Anterior cingulate cortex (tissue), 58 donors: ENCODE measurements at regions not wholly inside any gene's neighbourhood (a gene's known extent, or its start where the extent isn't known, plus 50 kb on each side); places are given as distances from the start of the nearest gene placed in this dataset.

Experiments
- DNase-seq, 58 donors: peaks; one replicate each; lab custom pipeline; 2025; lab: John Stamatoyannopoulos, UW

DNA sequence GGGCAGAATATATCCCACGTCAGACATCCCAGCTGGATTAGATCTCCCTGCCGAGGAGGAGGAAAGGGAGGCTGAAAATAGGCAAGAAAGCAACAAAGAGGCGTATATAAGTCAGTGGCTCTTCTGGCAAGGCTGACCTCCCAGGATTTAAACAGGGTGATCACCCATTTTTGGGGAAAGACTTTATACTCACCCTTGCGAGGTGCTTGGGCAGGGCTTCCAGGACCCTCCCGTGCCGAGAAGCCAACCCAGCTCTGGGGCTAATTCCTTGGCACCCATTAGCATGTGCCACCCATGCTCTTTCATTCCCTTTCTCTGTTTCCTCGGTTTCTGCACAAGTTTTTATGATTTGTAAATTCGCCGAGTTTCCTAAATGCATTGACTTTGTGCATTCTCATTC lies 230.2 kb upstream of the IRX2 start:
- no peak for DNase-seq

DNA sequence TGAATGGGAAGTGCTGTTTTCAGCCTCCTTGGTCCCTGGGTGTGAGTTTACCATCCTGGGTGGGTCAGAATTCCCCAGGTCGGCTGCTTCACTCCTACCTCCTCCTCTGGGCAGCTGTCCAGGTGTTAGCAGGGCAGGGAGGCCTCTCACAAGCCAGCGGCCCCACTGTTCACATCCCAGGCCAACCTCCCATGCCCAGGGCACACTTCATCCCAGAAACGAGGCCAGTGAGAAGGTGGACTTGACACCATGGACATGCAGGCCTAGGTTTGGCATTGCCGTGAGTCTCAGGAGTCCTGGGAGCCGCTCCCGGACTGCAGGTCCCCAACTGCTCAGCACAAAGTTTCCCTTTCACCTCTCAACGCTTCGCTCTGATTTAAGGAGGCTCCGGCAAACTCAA lies 229.6 kb upstream of the IRX2 start:
- no peak for DNase-seq

DNA sequence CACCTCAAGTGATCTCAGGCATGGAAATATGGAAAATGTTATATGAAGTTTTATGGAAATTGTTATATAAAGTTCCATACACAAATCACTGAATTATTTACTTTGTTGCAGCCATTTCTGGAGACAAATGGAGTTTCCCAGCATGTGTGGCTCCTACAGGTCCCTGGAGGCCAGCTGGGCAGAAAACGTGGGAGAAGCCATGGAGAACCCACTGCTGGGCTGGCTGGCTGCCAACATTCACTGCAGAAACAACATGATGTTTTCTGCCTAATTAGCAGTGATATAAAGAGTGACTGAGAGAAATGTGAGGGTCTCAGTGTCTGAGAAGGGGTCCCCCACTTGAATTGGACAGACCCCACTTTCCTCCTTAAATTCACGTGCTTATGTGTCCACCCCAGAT lies 208.8 kb upstream of the IRX2 start:
- no peak for DNase-seq

DNA sequence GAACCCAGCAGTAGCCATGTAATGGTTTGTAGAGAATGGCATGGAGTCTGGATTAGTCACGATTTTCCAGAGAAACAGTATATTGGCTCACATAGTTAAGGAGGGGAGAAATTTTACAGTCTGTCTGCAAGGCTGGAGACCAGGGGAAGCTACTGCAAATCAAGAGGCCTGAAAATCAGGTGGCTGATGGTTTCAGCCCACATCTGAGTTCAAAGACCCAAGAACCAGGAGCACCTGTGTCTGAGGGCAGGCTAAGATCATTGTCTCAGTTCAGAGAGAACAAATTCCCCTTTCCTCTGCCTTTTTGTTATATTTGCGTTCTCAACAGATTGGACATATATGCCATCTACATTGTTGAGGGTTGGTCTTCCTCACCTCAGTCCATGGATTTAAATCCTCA lies 207.5 kb upstream of the IRX2 start:
- DNase-seq, result no peak

DNA sequence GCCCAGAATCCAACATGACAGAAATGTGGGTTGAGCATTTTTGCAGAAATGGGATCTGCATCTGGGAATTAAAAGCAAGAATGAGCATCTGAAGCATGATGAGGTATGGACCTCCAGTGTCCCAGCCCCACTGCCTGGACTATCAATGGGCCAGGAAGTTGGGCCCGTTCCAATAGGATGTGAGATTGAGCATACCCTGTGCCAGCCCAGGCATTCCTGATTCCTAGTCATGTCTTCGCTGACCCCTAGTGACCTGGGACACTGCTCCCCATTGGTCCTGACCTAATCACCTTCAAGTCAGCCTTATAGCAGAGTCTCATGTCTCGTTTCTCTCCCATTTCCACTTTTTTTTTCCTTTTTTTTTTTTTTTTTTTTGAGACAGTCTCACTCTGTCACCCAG lies 197.4 kb upstream of the IRX2 start:
- no peak for DNase-seq

DNA sequence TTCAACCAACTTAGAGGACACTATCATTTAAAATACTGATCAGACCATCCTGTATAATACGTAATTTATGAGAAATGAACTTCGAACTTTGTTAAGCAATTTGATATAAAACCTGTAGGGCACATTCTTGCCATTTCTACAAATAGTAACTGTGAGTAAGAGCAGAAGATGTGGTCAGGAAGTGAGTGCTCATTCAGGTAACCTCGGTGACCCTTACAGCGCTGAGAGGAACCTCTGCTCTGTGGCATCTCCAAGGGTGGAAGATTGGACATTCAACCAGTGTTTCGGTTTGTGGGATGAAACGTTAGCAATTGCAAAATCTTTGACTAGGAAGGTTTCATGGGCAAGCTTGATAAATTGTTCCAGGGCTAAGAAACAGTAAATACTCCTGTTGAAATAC lies 194.8 kb upstream of the IRX2 start:
- DNase-seq, result no peak

DNA sequence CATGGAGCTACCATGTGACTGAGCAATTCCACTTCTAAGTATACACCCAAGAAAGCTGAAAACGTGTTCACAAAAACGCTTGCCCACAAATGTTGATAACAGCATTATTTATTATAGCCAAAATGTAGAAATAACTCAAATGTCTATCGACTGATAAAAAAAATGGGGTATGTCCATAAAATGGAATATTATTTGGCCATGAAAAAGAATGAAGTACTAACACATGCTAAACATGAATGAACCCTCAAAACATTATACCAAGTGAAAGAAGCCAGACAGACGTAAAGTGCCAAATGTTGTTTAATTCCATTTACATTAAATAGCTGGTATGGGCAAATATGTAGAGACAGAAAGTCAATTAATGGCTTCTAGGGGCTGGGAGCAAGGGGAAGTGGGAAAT lies 184.9 kb upstream of the IRX2 start:
- DNase-seq, result no peak

DNA sequence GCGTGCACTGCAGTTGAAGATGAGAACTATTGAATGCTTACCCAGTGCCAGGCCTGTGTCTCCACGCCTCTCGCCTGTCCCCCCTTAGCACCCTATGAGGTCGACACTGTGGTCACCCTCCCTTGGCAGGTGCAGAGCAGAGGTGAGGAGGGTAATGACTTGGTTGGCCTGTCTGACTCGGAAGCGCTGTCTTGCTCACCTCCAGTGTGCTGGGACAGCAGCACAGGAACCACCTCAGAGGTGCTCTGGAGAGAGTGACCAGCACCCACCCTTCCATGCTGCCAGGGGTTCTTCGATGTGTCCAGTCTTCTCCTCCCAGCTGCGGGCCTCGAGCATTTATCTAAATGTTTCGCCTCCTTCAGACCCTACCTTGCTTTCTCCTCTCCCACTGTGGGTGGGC lies 178.3 kb upstream of the IRX2 start:
- DNase-seq, result no peak

DNA sequence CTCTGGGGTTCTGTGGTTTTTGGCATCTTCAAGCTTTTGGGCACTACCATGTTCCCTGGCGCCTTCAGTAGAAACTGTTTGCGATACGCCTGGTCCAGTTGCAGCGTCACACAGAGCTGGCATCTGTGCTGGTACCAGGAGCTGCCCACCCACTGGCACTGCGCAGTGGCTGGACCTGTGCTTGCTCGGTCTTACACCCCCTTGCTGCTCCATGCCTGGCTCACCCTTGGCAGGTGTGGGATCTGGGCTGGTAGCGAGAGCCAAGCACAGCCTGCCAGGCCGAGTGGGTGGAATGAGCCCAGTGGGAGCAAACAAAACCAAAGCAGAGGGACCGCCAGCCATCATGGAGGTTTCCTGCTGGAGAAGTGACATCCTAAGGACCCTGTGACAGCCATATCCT lies 170.2 kb upstream of the IRX2 start:
- DNase-seq, result no peak

DNA sequence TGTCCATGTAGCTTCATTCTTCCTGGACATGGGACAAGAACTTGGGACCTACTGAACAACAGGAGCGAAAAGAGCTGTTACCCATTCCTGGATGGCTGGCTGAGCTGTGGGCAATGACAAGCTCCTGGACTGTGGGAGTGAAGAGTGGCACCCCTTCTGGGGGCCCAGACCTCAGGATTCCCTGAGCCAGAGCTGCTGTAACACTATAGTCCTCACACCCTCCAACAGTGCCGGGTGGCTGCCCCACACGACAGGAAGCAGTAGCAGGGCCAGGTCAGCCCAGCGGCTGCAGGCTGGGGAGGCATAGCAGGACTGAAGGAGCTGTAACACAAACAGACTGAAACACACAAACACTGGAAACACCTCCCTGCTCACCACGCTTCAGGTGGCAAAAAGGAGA lies 169.7 kb upstream of the IRX2 start:
- DNase-seq, result no peak

DNA sequence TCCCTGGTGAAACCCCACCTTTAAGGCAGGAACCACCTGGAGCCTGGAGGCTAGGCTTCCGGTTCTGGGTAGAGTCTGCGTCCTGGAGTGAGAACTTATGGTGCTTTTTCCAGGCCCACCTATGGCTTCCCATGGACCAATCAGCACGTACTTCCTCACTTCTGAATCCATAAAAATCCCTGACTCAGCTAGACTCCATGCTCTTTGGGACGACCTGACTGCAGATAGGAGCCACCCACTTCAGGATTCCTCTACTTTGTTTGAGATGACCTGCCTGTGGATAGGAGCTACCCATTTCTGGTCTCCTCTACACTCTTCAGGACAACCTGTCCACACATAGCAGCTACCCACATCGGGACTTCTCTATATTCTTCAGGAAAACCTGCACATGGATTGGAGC lies 168.8 kb upstream of the IRX2 start:
- DNase-seq, result no peak

DNA sequence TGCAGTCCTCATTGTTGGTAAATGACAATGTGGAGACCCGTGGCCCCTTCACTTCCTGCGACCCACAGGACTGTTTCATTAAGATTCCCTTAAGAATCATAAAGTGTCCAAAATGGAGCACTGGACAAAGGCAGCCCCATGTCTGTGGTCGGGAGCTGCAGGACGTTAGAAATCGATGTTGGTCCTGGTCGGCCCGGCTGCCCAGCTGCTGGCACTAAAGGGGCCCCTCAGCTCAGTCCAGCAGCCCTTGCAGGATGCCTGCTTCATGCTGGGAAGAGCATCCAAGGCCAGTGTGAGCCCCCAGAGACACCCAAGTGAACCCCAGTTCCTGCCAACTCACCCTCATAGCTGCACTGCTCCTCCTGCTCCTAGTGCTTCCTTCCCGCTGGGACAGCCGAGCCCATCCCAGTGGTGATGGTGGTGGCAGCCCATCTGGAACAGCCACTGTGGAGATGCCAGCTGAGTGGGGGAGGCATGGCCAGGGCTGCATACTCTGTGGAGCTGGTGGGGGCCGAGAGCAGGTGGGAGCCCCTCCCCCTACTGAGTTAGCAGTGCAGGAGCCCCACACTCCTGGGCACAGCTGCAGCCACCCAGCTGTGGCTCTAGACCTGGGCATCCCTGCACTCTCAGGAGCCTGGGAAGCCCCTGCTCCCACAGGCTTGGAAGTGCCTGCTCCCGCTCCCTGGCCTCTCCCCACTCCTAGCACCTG lies 168.0 kb upstream of the IRX2 start:
- no peak for DNase-seq

DNA sequence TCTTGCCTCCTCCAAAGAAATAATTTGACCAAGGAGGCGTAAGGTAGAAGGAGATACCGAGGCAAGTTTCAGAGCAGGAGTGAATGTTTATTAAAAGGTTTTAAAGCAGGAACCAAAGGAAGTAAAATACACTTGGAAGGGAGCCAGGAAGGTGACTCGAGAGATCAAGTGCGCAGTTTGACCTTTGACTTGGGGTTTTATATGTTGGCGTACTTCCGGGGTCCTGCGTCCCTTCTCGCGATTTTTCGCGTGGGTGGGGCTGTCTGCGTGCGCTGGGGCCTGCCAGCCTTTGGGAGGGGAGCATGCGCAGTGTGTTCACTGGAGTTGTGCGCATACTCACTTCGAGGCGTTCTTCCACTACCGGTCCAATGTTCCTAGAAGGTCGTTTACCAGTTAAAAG lies 166.0 kb upstream of the IRX2 start:
- no peak for DNase-seq

DNA sequence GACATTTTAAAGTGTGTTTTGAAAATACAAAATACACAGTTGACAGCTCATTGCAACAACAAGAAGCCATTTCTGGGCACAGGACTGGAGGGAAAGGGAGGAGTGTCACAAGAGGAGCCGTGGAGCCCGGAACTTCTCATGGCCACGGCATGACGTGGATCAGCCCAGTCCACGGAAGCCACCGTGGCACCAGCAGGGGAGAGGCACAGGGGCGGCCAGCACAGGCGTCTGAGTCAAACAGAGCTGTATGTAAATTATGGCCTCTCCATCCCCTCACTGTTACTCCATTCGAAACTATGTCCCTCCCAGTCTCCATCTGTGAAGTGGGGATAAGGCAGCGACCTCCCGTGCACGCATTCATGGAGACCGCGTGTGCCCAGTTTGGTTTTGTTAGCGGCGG lies 165.6 kb upstream of the IRX2 start:
- no peak for DNase-seq

DNA sequence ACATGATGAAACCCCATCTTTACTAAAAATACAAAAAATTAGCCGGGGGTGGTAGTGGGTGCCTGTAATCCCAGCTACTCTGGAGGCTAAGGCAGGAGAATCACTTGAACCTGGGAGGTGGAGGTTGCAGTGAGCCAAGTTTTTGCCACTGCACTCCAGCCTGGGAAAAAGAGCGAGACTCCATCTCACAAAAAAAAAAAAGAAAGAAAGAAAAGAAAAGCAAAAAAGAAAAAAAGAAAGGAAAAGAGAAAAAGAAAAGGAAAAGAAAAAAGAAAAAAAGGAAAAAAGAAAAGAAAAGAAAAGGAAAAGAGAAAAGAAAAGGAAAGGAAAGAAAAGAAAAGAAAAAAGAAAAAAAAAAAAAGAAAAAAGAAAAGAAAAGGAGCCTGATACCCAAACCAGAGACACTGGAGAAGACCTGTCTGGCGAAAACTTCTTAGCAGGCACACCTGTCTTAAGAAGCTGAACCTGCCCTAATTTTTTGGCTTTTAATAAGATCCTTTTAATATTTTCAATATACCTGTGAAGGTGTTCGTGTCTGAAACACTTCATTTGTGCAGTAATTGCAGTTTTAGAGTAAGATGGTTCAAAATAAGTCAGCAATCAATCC lies 164.7 kb upstream of the IRX2 start:
- DNase-seq, result no peak

DNA sequence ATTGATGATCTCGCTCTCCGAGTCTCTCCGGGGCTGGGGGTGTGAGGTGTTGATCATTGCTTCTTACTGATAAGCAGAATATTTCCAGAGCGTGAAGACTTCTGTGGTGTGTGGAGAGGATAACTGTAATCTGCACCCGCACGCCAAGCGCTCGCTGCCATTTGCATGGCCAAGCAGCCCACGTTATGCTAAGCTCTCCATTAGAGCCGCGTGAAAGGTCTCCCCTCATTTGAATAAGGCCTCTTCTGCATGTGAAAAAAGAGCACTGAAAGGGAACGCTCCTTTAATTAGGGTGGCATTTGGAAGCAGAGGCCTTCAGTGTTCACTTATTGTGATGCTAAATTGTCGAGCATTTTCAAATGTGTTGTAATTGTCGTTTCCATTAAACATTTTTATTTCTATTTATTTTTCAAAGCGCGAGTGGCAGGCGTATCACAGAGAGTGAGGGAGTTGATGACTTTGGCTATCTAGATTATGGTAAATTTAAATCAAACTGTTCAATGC lies 163.6 kb upstream of the IRX2 start:
- DNase-seq, result no peak

DNA sequence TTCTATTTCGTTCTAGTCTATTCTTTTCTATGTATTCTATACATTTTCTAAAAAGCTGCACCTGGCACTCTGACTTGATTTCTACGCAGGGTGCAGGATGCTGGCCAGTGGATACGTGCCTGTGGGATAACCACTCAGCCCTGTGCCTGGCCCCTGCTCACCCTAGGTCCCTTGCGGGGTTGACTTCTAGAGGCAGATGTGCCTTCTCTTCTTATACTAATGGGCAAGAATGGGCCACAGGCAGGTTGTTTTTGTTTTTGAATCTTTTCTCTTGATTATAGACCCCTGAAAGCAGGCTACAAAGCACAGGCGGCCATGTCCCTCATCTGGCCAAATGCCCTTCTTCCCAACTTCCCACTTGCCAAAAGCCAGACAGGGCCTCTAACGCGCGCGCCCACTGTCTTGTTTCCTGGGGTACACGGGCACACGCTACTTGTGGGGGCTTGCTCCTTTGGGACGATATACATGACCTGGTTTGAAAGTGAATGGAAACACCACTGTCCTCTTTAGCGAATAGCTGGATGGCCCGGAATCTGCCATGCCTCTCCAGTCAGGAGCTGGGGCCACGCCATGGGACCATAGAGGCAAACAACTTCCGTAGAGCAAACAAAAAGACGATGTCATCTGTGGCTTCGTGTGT lies 162.7 kb upstream of the IRX2 start:
- DNase-seq, result no peak

DNA sequence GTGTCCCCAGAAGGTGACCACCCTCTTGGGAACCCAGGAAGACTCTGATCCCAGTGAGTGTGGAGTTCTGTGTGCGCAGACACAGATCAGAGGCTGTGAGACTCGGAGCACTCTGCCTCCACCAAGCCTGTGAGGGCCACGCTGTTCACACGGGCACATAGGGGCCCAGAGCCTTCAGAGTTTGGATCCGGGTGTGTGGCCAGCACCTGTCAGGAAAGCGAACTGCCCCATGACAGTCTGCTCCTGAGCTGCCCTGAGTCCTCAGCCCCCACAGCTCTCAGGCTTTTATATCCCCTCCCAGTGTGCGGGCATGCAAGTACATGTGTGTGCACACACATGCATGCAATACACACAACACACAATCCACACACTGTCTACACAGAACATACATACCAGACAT lies 161.8 kb upstream of the IRX2 start:
- DNase-seq, result no peak

DNA sequence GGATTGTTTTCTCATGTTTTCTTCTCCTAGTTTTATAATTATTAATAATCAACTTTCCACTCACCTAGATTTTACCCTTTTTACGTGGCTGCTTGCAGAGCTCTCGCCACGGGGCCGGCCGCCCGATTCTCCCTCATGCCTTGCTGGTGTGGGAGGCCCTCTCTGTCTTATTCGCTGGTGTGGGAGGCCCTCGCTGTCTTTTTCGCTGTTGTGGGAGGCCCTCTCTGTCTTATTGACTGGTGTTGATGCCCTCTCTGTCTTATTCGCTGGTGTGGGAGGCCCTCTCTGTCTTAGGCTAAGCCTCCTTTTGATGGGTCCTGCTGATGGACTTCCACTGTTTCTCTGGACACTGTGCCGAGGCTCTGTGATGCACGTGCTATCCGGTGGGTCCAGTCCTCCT lies 161.3 kb upstream of the IRX2 start:
- DNase-seq, result no peak

DNA sequence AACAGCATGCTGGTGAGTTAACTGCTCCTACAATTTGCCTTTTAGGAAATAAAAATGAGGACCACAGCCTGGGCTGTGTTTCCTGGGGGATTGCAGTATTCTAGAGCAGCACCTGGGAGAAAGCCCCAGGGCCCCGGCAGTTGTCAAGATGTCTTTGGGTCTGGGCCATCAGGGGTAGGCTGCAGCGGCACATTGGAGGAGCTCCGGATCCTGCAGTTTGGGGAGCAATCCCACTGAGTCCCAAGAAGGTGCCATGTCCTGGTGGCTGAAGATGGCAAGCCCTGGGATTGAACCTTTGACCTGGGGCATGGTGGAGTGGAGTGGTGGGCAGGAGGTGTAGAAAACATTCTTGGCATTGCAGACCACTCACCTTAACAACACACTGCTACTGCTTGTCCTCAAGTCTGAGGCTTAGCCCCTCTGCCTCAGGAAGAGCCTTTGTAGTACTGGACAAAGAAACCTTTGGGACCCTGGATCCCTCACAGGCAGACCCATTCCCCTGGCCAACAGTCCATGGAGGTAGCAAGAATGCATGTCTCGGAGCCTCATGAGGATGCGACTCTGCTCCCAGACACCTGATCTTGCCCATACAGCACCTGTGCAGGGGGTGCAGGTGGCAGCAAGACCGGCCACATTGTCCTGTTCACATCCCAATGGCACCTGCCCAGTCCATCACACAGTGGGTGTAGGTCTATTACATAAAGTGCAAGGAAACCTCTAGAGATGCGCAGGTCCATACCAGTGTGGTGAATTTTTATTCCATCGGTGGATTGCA lies 159.1 kb upstream of the IRX2 start:
- no peak for DNase-seq

DNA sequence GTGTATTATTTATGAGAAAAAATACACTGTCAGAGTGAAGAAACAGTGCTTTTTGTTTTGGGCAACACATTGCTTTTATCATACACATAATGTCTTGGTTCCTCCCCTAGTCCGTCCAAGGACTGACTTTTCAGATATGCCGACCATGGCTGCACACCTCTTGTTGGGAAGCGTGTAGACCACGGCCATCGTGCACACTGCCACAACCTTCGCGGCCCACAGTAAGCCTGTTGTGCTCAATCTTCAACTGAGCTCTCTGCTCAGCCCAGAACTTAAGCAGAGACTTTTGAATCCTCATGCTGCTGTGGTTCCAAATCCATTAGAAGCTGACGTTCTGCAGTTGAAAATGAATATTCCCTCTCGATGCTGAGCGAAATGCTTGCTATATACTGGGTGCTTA lies 157.6 kb upstream of the IRX2 start:
- no peak for DNase-seq
